HG02870 (cell line): ENCODE measurements at regions not wholly inside any gene's neighbourhood (a gene's known extent, or its start where the extent isn't known, plus 50 kb on each side); places are given as distances from the start of the nearest gene placed in this dataset.
"Not testable (repeated sequence)": the region's sequence is repeated elsewhere in the genome, so short reads cannot be mapped to it uniquely, and the experiment has no call there.

Source experiments
- ATAC-seq: cut with Tn5 transposase; IDR thresholded peaks from one replicate; pipeline ENCODE4 v1.9.1; 2021; ENCODE audit warnings: mild to moderate bottlenecking, moderate library complexity; ENCODE audit not compliant: unreplicated experiment

DNA sequence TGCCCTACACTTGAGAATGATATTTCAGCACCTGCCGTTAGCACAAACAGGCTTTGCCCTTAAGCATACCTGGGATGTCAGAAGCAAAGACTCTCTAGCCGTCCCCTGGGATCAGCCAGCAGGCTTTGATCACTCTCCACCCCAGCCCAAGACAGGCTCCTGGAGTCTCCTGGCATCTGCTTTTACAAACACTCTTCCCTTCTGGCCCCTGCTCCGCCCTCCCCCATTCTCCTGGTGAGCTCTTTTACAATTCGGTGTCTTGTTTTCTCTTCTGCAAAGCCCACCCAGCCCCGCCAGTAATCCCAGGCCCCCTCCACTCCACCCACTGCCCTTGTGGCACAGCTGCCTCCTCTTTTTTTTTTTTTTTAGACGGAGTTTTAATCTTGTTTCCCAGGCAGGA is 50.4 kb downstream of the KATNIP start:
- no peak for ATAC-seq

DNA sequence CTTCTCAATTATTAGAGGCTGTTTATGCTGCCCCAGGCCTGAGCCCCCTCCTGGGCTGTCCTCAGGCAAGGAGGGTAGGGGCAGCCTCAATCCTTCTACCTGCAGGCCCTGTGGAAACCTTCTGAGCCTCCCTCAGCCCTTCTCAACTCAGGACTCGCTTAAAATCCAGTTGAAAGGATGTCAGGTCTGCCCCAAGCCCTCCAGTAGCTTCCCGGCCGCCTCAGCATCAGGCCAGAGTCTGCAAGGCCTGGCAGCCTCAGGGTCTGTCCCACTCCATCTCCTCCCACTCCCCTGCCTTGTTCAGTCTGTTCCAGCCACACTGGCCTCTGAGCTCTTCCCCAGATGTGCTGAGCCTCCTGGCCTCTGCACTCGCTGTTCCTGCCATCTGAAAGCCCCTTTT is 52.2 kb downstream of the KATNIP start:
- no peak for ATAC-seq

DNA sequence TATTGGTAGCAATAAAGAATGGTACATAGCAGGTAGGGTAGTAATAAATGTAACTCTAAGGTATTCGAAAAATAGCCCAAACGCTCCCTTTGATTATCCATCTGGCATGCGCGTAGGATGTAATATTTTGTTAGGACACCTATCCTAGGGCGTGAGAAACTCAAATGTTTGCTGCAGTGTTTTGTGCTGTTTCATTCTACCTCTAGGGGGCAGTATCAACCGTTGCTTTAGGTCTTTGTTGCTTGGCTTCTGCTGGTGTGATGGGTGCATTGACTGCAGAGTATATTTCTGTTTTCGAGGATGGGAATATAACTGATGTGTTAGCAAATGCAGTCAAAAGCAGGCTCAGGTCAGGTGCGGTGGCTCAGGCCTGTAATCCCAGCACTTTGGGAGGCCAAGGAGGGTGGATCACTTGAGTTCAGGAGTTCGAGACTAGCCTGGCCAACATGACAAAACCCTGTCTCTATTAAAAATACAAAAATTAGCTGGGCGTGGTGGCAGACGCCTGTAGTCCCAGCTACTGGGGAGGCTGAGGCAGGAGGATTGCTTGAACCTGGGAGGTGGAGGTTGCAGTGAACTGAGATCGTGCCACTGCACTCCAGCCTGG is 55.7 kb downstream of the KATNIP start:
- ATAC-seq: not testable (repeated sequence)

DNA sequence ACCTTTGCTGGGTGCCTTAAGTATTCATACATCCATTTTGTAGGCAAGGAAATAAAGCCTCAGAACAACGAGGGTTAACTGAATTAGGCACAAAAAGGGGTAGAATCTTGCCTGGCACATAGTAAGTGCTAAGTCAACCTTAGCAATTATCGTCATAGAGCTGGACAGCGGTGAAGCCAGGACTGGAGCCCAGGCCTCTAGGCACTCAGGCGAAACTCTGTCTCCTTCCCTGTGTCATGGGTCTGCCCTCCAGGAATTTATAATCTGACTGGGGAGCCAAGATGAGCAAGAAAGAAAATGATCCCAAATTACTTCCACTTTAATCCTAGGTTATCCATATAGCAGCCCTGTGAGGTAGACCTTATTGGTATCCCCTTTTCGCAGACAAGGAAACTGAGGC is 61.4 kb downstream of the KATNIP start:
- no peak for ATAC-seq

DNA sequence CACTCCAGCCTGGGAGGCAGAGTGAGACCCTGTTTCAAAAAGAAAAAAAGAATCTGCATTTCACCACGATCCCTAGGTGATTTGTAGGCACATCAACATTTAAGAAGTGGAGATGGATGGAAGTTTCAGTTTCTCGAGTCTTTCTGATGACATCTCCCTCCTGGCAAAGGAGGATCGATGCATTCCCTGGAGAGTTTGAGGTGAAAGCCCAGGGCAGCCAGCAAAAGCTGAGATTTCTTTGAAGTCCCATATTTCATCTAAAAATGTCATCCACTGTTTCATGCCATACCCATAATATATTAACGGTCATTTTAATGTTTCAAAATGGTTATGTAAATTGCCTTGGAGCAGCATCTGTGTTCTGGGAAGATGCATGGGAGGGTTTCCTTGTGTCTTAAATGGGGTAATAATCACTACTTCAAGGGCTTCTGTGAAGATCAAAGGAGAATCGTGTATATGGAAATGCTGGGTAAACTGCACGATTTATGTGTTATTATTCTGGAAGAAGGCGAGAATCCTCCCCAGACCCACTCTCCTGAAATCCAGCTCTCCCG is 63.4 kb downstream of the KATNIP start:
- ATAC-seq: no peak

DNA sequence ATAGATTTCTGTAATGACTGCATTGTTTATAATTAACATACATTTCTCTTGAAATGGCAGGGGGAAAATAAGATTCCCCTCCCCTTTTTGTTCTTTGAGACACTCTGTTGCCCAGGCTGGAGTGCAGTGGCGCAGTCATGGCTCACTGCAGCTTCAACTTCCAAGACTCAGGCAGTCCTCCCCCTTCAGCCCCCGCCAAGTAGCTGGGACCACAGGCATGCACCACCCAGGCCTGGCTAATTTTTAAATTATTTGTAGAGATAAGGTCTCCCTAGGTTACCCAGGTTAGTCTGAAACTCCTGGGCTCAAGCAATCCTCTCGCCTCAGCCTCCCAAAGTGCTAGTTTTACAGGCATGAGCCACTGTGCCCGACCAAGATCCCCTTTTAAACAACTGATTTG is 67.7 kb downstream of the KATNIP start:
- ATAC-seq: no peak

DNA sequence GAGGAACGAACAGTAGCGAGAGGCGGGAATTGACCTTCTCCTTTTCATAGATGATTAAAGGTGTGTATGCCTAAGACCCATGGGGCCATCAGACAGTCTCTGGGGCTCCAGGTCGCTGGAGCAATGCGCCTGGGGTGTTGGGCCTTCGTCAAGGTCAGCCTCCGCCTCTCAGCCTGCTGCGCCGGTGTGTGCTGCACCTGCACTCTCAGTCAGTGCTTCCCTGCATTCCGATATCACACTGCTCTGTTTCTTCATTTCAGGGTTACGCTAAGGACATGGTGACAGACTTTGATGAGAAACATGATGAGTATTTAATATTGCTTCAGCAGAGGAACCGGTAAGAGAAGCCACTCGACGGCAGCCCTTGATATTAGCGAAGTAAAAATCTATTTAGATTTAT is 68.2 kb downstream of the KATNIP start:
- ATAC-seq: no peak

DNA sequence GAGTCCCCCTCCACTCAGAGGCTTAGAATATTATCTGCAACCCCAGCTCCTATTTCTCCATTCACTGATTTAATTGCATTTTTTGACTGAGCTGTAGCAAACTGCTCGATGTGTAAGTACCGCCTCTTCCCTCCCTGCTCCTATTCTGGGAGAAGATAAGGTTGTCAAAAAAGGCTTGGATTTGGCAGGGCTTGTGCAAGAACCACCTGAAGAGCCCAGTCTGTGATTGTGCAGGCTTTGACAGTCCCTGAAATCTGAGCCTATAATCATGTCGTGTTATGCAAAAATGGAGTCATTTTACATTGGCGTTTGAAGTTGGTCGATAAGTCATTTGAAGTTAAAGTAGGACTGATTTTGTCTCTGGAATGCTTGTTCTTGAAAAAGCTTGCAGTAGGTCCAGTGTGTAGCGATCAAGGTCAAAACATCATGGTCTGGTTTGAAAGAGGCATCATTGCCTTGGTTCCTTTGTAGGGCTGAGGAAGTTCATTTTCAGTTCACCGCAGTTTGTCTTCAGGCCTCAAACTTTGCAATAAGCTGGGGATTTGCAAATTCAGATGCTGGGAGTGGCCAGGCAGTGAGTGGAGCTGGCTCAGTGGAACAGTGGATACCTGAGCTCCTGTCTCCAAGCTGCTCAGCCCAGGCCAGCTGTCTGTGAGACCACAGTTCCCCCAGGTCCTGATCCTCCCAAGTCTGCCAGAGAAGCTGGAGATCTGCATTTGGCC is 68.8 kb downstream of the KATNIP start:
- no peak for ATAC-seq

DNA sequence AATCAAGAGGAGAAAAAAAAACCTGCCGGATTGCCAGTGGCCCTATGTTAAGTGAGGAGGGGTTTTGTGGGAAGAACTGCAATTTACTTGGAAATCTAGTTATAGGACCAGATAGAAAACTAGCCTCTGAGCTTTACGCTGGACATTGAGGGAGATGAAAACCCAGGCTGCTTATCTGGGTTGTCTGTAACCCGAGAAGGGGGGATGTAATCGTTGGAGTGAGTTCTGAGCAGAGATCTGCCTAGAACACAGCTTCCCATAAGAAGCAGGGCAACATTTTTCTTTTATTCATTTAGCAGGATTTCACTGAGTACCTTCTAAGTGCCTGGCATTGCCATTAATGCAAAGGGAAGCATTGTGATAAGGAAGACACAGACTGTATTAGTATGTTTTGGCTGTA is 70.6 kb downstream of the KATNIP start:
- no peak for ATAC-seq

DNA sequence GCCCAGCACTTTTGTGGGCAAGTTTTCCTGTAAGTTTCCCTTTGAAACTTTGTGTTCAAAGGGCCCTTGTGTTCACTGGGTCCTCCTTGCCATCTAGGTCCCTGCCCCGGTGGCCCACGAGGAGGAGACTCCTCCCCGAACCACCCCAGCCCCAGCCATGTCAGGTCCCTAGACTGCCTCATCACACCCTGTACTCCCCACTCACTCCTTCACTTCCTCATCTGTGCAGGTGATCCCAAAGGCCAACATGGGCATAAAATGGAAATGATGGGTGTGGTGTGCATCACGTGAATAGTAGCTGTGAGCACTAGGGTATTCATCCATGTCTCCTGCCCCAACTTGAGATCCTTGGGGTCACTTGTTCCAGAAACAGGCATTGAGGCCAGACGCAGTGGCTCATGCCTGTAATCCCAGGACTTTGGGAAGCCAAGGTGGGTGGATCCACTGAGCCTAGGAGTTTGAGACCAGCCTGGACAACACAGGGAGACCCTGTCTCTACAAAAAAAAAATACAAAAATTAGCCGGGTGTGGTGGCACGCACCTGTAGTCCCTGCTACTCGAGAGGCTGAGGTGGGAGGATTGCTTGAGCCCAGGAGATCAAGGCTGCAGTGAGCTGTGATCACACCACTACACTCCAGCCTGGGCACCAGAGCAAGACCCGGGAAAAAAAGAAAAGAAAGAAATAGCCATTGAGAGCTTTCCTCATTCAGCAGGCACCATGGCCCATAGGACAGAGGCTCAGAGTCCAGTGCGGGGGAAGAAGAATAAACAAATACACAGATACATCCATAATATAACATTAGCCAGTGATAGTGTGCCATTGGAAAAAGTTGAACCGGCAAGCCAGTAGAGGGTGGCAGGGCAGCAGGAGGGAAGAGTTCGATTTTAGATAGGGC is 74.5 kb downstream of the KATNIP start:
- ATAC-seq: no peak

DNA sequence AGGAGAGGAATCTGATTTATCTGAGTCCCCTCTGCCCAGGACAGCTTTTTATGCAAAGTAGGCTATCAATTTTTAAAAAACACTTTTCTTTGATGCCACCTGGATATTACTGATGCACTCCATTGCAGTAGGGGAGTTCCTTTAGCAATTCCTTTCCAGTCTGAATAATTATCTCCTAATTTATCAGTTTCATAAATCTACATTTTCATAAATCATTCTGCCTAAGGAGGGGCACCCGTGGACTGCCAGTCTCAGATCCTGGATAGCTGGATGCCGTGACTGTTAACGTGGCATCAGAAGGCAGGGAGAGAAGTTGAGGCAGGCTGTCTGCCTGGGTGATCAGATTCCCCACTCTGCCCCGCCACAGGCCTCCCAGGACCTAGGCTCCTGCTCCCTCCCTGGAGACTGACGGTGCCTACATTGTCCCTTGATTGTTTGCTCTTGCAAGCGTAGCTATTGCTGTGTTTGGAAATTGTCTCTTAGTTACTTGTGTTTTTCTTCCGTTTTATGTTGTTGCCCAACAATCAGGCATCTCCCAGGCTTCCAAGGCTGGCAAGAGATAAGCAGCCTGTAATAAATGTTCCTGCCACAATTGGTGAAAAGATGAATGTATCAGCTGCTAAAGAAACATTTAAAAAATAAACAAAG is 75.2 kb downstream of the KATNIP start:
- ATAC-seq: no peak

DNA sequence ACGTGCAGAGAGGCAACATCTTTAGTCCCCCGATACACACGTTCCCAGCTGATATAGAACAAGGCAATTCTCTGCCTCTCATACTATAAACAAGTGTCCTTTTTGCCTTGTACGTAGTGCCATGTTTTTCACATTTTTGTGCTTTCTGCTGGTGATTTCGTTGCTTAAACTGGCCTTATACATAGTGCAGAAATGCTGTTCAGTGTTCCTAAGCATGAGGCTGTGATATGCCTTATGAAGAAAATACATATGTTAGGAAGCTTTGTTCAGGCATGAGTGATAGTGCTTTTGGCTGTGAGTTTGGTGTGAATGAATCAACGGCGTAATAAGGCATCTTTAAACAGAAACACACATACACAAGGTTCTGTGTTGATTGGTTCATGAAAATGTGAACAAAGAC is 77.2 kb downstream of the KATNIP start:
- no peak for ATAC-seq

DNA sequence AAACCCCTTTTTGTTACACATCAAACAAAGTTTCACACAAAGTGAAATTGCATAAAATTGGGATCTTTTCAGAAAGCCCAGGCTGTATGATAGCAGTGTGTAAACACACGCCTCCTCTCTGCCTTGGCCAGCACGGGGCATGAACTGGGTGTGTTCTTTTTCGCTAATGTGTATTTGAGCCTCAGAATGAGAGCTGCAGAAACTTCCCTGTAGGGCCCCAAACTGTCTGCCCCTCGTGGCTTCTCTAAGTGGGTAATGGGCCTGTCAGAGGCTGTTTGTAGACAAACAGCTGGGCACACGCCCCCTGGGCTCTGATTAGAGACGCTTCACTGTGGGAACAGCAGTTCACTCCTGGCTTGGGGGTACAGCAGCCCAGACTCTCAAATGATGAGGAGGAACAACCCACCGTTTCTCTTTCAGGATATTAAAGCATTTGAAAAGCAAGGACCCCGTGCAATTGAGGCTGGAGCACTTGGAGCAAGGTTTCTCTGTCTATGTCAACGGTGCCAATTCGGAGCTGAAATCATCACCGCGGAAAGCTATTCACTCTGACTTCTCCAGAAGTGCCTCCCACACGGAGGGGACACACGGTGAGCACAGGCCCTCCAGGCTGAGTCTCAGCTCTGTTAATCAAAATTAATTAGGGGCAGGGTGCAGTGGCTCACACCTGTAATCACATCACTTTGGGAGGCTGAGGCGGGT is 78.4 kb downstream of the KATNIP start:
- no peak for ATAC-seq

DNA sequence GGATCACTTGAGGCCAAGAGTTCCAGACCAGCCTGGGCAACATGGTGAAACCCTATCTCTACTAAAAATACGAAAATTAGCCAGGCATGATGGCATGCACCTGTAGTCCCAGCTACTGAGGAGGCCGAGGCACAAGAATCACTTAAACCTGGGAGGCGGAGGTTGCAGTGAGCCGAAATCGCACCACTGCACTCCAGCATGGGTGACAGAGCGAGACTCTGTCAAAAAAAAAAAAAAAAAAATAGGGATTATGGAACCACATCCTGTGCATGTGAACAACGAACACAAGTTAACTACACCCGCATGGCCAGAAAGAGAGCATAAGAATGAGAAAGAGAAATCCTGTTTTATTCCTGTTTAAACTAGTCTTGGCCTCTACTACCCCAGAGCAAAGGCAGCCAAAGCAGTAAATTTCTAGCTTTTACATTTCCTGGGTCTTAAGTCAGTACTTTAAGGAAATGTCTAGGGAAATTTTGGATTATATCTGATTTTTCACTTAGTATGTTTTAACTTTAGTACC is 79.1 kb downstream of the KATNIP start:
- ATAC-seq: not testable (repeated sequence)

DNA sequence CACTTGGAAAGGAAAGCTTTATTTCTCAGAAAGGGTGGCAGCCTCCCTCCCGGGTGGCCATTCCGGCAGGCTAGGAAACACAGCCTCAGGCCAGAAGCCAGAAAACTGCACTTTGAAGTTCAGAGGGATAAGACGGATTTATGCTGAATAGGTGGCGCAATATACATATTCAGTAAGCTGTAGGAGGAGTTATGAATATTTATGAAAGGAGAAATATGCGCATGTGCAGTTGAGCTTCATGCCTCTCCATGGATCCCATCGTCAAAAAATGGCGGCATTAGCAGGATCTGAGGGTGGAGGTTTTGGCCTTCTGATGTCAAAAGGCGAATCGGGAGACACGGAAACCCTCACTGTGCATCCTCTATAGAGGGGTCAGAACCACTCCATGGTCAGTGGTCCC is 82.3 kb downstream of the KATNIP start:
- no peak for ATAC-seq

DNA sequence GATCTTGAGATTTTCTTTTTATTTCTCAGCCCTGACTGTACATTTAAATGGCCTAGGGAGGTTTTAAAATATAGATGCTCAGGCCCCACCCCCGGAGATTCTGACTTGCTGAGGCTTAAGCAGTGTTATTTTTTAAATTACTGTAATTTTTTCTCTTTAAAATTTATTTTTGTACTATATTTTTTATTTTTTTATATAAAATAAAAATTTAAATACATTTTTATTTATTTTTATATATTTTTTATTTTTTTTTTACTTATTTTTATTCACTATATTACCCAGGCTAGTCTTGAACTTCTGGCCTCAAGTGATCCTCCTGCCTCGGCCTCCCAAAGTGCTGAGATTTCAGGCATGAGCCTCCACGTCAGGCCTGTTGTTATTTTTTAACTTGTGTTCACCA is 83.3 kb downstream of the KATNIP start:
- no peak for ATAC-seq

DNA sequence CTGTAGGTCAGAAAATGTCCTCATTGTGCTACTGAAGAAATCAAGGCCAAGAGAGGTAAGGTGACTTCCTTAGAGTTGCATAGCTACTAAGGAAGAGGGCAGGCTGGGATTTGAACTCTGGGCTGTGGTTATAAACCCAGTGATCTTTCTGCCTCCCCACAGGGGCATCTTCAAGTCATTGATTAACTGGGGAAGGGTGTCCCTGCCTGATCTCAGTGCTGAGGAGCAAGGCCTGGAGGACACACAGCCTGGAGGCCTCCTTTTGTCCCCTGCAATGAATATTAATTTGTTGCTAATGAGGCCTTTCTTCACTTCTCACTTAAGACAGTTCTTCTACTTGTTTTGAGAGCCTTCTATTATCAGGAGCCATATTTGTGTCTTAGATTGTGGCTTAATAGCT is 83.8 kb downstream of the KATNIP start:
- ATAC-seq: no peak

DNA sequence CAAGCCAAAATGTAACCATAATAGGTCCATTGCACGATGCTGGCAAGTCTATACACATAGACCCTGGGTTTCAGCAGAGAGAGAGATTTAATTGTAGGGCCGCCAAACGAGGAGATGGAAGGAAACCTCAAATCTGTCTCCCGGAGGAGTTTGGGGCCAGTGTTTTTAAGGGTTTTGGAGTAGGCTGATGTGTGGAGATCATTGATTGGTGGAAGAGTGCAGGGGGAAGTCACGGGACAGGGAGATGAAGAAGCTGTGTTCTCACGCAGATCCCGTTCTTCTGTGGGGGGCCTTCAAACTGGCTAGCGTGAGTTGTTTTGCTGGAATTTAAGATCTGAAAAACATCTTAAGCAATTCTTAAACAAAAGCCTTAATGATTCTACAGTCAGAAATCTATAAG is 84.8 kb downstream of the KATNIP start:
- no peak for ATAC-seq

DNA sequence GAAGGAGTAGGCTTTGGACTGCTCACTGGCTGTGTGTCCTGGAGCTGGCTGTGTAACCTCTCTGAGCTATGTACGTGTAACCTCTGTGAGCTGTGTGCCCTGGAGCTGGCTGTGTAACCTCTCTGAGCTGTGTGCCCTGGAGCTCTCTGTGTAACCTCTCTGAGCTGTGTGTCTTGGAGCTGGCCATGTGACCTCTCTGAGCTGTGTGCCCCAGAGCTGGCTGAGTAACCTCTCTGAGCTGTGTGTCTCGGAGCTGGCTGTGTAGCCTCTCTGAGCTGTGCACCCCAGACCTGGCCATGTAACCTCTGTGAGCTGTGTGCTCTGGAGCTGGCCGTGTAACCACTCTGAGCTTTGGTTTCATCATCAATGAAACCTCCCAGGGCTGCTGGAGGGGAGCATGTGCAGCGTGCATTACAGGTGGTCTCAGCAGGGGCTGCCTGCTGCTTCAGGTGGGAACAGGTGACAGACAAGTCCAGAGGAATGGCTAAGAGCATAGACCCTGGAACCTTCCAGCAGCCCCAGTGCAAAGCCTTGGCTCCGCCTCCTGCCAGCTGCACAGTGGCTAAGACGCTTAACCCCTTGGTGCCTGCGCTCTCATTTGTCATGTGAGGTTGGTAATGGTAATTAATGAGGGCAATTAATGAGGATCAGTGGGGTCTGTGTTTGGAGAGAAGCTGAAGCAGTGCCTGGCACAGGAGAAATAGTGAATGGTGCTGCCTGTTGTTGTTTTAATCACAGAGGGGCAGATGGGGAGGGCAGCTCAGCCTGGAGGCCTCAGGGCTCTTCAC is 86.7 kb downstream of the KATNIP start:
- ATAC-seq: no peak
